ENCODE measurements at regions not wholly inside any gene's neighbourhood (a gene's known extent, or its start where the extent isn't known, plus 50 kb on each side); places are given as distances from the start of the nearest gene placed in this dataset.
A peak's percentile ranks its signal among the peaks of the same experiment; 100 is the strongest.

DNA sequence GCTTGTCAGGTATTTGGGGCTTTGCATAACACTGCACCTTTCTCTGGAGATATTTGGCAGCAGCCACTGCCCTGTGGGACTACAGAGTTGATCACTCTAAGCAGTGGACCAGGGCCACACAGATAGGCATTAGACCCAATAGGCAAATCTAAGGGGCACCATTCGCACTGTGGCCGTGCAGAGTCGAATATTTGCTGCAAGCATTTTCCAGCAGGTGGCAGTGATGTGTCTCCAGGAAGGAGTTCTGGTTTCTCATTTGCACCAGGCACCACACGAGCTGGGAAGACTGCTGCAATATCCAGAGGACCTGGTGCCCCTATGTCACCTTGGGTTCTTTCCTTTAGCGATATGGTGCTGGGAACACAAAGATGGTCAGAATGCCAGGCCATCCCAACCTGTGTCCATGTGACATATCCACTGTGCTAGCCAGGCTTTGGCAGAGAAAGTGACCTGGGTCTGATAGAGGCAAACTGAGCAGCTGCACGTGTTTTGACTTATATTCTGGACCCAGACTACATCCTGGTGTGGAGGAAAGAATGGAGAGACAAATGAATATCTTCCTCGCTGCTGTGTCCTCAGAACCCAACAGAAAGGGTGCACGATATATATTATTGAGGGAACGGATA lies 318.7 kb downstream of the BUD13 start:
- TF ChIP-seq POLR2A (IDR thresholded peaks at IDR 0.05): no peak
- TF ChIP-seq, protein P1, sequence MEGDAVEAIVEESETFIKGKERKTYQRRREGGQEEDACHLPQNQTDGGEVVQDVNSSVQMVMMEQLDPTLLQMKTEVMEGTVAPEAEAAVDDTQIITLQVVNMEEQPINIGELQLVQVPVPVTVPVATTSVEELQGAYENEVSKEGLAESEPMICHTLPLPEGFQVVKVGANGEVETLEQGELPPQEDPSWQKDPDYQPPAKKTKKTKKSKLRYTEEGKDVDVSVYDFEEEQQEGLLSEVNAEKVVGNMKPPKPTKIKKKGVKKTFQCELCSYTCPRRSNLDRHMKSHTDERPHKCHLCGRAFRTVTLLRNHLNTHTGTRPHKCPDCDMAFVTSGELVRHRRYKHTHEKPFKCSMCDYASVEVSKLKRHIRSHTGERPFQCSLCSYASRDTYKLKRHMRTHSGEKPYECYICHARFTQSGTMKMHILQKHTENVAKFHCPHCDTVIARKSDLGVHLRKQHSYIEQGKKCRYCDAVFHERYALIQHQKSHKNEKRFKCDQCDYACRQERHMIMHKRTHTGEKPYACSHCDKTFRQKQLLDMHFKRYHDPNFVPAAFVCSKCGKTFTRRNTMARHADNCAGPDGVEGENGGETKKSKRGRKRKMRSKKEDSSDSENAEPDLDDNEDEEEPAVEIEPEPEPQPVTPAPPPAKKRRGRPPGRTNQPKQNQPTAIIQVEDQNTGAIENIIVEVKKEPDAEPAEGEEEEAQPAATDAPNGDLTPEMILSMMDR (IDR thresholded peaks at IDR 0.05 in 4 of 5, conservative IDR thresholded peaks at IDR 0.05 in 1 of 5): peak; percentile 12 to 66 (median 52)

Measured in gastrocnemius medialis (tissue), 4 donors.